ENCODE measurements at regions not wholly inside any gene's neighbourhood (a gene's known extent, or its start where the extent isn't known, plus 50 kb on each side); places are given as distances from the start of the nearest gene placed in this dataset.

DNA sequence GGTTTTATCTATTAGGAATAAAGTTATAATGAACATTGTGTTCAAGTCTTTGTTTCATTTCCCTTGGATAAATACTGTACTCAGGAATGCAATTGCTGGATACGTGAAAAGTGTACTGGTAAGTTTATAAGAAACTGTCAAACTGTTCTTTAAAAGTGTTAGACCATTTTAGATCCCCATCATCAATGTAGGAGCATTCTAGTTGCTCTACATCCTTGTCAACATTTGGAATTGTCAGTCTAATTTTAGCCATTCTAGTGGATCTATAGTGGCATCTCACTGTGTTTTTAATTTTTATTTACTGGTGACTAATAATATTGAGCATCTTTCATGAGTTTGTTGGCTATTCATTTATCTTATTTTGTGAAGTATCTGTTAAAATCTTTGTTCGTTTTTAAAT lies 354.0 kb upstream of the NRP1 start:
- H3K9me3 ChIP-seq: peaks cover 0 to 20% of the 10 kb centered on the region in 2 donors

DNA sequence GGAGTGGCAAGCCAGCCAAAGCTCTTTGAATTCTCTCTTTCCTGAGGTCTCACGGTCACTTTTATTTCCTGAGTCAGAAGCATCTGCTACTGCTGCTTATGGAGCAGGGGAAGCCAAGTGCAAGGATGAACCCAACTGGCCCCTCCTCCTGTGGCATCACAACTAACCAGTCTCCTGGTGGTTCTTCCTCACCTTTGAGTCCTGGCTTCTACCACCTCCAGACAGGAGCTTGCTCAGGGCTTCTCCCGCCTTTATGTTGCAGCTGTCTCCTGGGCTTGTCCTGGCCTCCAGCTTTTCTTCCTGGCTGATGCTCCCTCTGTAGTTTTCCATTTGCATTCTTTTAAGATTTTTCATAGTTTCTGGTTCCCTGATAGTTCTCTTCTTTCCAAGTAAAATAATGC lies 349.7 kb upstream of the NRP1 start:
- H3K27ac ChIP-seq: no peak overlapping the region
- H3K4me1 ChIP-seq: no peaks in the 10 kb centered on the region
- no peaks in the 10 kb centered on the region for H3K9me3 ChIP-seq
- no peak for DNase-seq (ENCODE audit: low spot score)
- H3K4me3 ChIP-seq: no peak overlapping the region
- TF ChIP-seq, protein P1, sequence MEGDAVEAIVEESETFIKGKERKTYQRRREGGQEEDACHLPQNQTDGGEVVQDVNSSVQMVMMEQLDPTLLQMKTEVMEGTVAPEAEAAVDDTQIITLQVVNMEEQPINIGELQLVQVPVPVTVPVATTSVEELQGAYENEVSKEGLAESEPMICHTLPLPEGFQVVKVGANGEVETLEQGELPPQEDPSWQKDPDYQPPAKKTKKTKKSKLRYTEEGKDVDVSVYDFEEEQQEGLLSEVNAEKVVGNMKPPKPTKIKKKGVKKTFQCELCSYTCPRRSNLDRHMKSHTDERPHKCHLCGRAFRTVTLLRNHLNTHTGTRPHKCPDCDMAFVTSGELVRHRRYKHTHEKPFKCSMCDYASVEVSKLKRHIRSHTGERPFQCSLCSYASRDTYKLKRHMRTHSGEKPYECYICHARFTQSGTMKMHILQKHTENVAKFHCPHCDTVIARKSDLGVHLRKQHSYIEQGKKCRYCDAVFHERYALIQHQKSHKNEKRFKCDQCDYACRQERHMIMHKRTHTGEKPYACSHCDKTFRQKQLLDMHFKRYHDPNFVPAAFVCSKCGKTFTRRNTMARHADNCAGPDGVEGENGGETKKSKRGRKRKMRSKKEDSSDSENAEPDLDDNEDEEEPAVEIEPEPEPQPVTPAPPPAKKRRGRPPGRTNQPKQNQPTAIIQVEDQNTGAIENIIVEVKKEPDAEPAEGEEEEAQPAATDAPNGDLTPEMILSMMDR (IDR thresholded peaks at IDR 0.05): no peak
- no peaks in the 10 kb centered on the region for H3K27me3 ChIP-seq
- H3K36me3 ChIP-seq: no peaks in the 10 kb centered on the region

More for the DNA sequence above, 354.0 kb upstream of the NRP1 start:
- Histone ChIP-seq H3K27ac (no peak overlapping the region), H3K36me3 (no peaks in the 10 kb centered on the region), H3K4me3 (no peak overlapping the region), H3K4me1 (no peaks in the 10 kb centered on the region), H3K27me3 (no peaks in the 10 kb centered on the region)
- TF ChIP-seq, protein P1 (IDR thresholded peaks at IDR 0.05): no peak
- no peak for DNase-seq (ENCODE audit: low spot score)

DNA sequence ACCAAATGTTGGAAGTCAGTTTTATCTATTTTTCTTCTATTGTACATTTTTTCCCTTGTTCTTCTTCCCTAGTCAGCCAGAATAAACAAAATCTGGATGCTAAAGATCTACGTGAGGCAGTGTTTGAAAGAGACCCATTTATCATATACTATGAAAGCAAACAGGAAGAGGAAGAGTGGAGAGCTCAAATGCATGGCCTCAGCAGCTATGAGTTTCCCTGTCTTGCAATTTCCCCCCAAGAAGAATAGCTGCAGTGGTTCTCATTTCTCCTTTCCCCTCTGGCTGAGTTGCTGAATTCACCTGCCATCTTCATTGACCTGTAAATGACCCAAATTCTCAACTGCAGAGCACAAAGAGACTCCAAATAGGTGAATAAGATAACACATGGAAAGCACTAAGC lies 347.1 kb upstream of the NRP1 start:
- TF ChIP-seq, protein P1 (IDR thresholded peaks at IDR 0.05): no peak
- H3K27me3 ChIP-seq: no peaks in the 10 kb centered on the region
- no peak overlapping the region for H3K4me3 ChIP-seq
- DNase-seq (ENCODE audit: low spot score): no peak
- H3K36me3 ChIP-seq: no peaks in the 10 kb centered on the region
- no peaks in the 10 kb centered on the region for H3K9me3 ChIP-seq
- no peaks in the 10 kb centered on the region for H3K4me1 ChIP-seq
- no peak overlapping the region for H3K27ac ChIP-seq

DNA sequence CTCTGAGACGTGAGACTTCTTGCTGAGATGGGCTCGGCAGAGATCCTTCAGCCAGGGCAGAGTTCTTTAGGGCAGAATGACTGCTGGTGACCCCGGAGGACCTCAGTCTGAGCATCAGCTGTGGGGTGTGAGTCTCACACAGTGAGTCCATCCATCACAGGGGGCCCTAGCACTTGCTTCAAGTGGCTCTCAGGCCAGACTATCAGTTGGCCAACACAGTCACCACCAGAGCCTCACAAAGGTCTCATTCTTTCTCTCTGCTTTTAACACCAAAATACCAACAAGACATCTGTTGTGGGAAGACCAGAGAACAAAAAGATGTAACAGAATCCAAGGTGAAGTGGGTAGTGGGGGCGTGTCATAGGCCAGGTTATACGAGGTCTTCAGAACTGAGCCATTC lies 345.6 kb upstream of the NRP1 start:
- Histone ChIP-seq H3K9me3 (no peaks in the 10 kb centered on the region), H3K4me3 (no peak overlapping the region), H3K27me3 (no peaks in the 10 kb centered on the region), H3K4me1 (peaks cover 0 to 11% of the 10 kb centered on the region in 2 donors), H3K27ac (no peak overlapping the region), H3K36me3 (no peaks in the 10 kb centered on the region)
- TF ChIP-seq, protein P1 (IDR thresholded peaks at IDR 0.05): no peak
- DNase-seq (ENCODE audit: low spot score): no peak

DNA sequence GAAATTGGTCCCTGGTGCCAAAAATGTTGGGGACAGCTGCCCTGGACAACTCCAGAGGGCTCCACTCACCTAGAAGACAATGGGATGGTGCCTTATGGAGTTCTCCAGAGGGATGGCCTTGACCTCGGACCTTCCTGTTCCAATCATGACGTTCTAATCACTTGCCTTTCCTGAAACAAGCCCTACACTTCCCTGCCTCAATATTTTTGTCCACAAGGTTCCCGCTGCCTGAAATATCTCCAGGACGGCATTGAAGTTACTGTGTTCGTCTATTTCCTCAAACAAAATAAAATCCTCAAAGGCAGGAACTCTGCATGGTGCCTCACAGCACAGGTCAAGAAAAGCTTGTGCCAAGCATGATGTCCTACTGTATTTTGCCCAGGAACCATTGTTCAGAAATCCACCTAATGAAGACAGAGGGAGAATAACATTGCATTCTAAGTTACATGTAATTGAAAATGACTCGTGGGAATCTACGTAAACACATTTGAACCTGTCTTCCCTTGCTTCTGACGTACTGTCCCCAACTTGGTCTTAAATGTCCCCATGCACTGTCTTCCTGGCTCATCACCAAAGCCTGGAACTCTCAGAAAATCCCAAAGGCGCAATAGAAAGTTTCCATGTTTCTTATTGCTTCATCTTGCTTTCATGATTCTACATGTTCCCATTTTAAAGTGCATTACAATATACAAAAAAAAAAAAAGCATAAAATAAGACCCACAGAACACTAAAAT lies 342.3 kb upstream of the NRP1 start:
- Histone ChIP-seq H3K9me3 (no peaks in the 10 kb centered on the region), H3K27ac (no peak overlapping the region), H3K27me3 (no peaks in the 10 kb centered on the region), H3K4me1 (peaks cover 0 to 11% of the 10 kb centered on the region in 2 donors), H3K4me3 (no peak overlapping the region), H3K36me3 (no peaks in the 10 kb centered on the region)
- TF ChIP-seq, protein P1 (IDR thresholded peaks at IDR 0.05): no peak
- no peak for DNase-seq (ENCODE audit: low spot score)

Data from right atrium auricular region (tissue), 2 donors.